ENCODE measurements at regions not wholly inside any gene's neighbourhood (a gene's known extent, or its start where the extent isn't known, plus 50 kb on each side); places are given as distances from the start of the nearest gene placed in this dataset.

DNA sequence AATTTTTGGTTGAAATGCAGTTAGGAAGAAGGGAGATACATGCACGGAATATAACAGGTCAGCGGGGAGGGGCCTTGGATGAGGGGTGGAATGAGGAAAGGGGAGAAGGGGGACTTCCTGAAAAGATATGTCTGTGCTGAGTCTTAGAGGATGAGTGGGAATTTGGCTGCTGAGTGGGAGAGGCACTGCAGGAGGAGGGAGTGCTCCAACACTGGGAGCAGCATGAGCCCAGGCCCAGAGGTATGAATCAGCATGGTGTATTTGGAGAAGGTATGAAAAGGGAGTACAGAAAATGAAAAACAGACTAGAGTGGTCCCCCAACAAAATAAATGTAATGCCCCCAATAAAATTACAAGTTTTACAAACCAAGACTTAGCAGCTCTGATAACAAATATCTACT is 394.4 kb downstream of the IPO8 start:
- Histone ChIP-seq H2AFZ (ENCODE audit: low read length) (no peak overlapping the region), H3F3A (ENCODE audit: low read depth) (no peaks in the 10 kb centered on the region), H3K27me3 (ENCODE audit: insufficient read depth, low read length, poor library complexity, severe bottlenecking) (no peaks in the 10 kb centered on the region), H3K79me2 (ENCODE audit: insufficient read depth, low read length) (no peaks in the 10 kb centered on the region), H3K9me3 (ENCODE audit: insufficient read depth, low read depth, low read length) (peaks cover 4% of the 10 kb centered on the region; the same call in 1 of the 2 replicates), H3K4me3 (ENCODE audit: low read length, poor library complexity, severe bottlenecking) (no peak overlapping the region), H3K9ac (ENCODE audit: low read depth, low read length, poor library complexity, severe bottlenecking) (no peak overlapping the region), H3K4me1 (ENCODE audit: insufficient read depth, low read length, poor library complexity, severe bottlenecking) (no peaks in the 10 kb centered on the region), H3K4me2 (ENCODE audit: low read depth, low read length, poor library complexity, severe bottlenecking) (no peak overlapping the region), H3K36me3 (ENCODE audit: insufficient read depth, low read length) (no peaks in the 10 kb centered on the region), H3K9me2 (replicated peaks; ENCODE audit: low read depth, low read length) (no peaks in the 10 kb centered on the region), H4K20me1 (ENCODE audit: insufficient read depth, low read length, poor library complexity, severe bottlenecking) (no peaks in the 10 kb centered on the region)
- TF ChIP-seq EZH2phosphoT487 (IDR thresholded peaks at IDR 0.05; ENCODE audit: borderline replicate concordance): no peak
- TF ChIP-seq, protein P1, sequence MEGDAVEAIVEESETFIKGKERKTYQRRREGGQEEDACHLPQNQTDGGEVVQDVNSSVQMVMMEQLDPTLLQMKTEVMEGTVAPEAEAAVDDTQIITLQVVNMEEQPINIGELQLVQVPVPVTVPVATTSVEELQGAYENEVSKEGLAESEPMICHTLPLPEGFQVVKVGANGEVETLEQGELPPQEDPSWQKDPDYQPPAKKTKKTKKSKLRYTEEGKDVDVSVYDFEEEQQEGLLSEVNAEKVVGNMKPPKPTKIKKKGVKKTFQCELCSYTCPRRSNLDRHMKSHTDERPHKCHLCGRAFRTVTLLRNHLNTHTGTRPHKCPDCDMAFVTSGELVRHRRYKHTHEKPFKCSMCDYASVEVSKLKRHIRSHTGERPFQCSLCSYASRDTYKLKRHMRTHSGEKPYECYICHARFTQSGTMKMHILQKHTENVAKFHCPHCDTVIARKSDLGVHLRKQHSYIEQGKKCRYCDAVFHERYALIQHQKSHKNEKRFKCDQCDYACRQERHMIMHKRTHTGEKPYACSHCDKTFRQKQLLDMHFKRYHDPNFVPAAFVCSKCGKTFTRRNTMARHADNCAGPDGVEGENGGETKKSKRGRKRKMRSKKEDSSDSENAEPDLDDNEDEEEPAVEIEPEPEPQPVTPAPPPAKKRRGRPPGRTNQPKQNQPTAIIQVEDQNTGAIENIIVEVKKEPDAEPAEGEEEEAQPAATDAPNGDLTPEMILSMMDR (conservative IDR thresholded peaks at IDR 0.05; ENCODE audit: low read length): no peak

DNA sequence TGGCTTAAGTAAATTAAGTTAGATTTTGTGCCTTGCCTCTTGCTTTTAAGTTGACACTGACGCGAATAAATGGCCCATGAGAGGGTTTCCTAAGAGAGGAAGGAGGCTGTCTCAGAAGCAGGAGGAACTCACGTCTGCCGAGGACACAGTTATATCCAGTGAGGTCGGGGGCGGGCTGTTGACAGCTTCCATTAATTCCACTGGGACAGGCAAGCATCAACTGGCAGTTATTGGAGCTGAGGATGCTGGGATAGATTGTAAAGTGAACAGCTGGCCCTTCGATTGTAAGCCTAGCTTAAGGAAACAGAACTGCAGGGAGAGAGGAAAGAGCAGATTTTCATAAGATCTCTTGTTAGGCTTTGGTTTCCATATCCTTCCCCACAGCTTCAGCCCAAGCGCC is 399.2 kb downstream of the IPO8 start:
- Histone ChIP-seq H4K20me1 (ENCODE audit: insufficient read depth, low read length, poor library complexity, severe bottlenecking) (no peaks in the 10 kb centered on the region), H3K9me2 (replicated peaks; ENCODE audit: low read depth, low read length) (no peaks in the 10 kb centered on the region), H3K79me2 (ENCODE audit: insufficient read depth, low read length) (no peaks in the 10 kb centered on the region), H3K4me1 (ENCODE audit: insufficient read depth, low read length, poor library complexity, severe bottlenecking) (no peaks in the 10 kb centered on the region), H2AFZ (ENCODE audit: low read length) (no peak overlapping the region), H3F3A (ENCODE audit: low read depth) (no peaks in the 10 kb centered on the region), H3K4me2 (ENCODE audit: low read depth, low read length, poor library complexity, severe bottlenecking) (no peak overlapping the region), H3K9ac (ENCODE audit: low read depth, low read length, poor library complexity, severe bottlenecking) (no peak overlapping the region), H3K36me3 (ENCODE audit: insufficient read depth, low read length) (no peaks in the 10 kb centered on the region), H3K4me3 (ENCODE audit: low read length, poor library complexity, severe bottlenecking) (no peak overlapping the region), H3K27me3 (ENCODE audit: insufficient read depth, low read length, poor library complexity, severe bottlenecking) (no peaks in the 10 kb centered on the region), H3K9me3 (ENCODE audit: insufficient read depth, low read depth, low read length) (peaks cover 4% of the 10 kb centered on the region; the same call in 1 of the 2 replicates)
- TF ChIP-seq, protein P1 (conservative IDR thresholded peaks at IDR 0.05; ENCODE audit: low read length): no peak
- TF ChIP-seq EZH2phosphoT487 (IDR thresholded peaks at IDR 0.05; ENCODE audit: borderline replicate concordance): no peak

DNA sequence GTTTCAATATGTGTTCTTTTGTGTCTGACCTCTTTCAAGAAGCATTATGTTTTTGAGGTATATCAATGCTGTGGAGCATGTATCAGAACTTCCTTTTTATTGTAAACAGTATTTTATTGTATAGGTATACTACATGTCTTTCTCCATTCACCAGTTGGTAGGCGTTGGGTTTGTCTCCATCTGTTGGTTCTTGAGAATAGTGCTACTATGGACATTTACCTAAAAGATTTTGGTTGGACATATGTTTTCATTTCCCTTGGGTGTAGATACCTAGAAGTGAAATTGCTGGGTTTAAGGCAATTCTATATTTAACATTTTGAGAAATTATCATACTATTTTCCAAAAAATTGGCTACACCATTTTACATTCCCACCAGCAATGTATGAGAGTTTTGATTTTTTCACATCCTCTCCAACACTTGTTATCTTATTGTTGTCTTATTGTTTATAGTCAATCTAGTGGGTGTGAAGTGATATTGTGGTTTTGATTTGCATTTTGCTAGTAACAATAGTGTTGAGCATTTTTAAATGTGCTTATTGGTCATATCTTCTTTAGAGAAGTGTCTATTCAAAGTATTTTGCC is 409.2 kb downstream of the IPO8 start:
- Histone ChIP-seq H3K9me3 (ENCODE audit: insufficient read depth, low read depth, low read length) (no peaks in the 10 kb centered on the region), H3K9me2 (replicated peaks; ENCODE audit: low read depth, low read length) (no peaks in the 10 kb centered on the region), H3K4me2 (ENCODE audit: low read depth, low read length, poor library complexity, severe bottlenecking) (no peak overlapping the region), H3K4me1 (ENCODE audit: insufficient read depth, low read length, poor library complexity, severe bottlenecking) (no peaks in the 10 kb centered on the region), H3K4me3 (ENCODE audit: low read length, poor library complexity, severe bottlenecking) (no peak overlapping the region), H4K20me1 (ENCODE audit: insufficient read depth, low read length, poor library complexity, severe bottlenecking) (no peaks in the 10 kb centered on the region), H3K79me2 (ENCODE audit: insufficient read depth, low read length) (no peaks in the 10 kb centered on the region), H3K36me3 (ENCODE audit: insufficient read depth, low read length) (no peaks in the 10 kb centered on the region), H3K27me3 (ENCODE audit: insufficient read depth, low read length, poor library complexity, severe bottlenecking) (no peaks in the 10 kb centered on the region), H2AFZ (ENCODE audit: low read length) (no peak overlapping the region), H3F3A (ENCODE audit: low read depth) (no peaks in the 10 kb centered on the region), H3K9ac (ENCODE audit: low read depth, low read length, poor library complexity, severe bottlenecking) (no peak overlapping the region)
- TF ChIP-seq, protein P1 (conservative IDR thresholded peaks at IDR 0.05; ENCODE audit: low read length): peak; percentile 56
- no peak for TF ChIP-seq EZH2phosphoT487 (IDR thresholded peaks at IDR 0.05; ENCODE audit: borderline replicate concordance)

All from Loucy (cell line).